ENCODE measurements at regions not wholly inside any gene's neighbourhood (a gene's known extent, or its start where the extent isn't known, plus 50 kb on each side); places are given as distances from the start of the nearest gene placed in this dataset.

DNA sequence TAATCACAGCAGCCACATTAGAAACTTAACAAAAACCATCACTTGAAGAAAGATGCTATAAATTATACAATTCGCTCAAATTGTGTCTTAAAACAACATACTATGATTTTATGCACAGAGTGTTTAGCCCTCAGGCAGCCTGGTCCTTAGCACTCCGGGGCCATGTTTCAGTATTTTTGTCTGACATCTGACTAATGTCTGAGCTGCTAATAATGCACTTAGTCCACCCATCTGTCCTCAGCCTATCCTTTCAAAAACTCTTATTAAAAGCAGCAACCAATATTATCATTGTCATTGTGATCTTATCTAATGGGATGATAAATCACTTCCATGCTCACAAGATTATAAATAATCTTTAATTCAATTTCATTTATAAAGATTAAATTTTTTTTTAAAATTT is 602.7 kb upstream of the FOXG1 start:
- no peak for TF ChIP-seq POLR2A (IDR thresholded peaks at IDR 0.05)
- TF ChIP-seq, protein P1, sequence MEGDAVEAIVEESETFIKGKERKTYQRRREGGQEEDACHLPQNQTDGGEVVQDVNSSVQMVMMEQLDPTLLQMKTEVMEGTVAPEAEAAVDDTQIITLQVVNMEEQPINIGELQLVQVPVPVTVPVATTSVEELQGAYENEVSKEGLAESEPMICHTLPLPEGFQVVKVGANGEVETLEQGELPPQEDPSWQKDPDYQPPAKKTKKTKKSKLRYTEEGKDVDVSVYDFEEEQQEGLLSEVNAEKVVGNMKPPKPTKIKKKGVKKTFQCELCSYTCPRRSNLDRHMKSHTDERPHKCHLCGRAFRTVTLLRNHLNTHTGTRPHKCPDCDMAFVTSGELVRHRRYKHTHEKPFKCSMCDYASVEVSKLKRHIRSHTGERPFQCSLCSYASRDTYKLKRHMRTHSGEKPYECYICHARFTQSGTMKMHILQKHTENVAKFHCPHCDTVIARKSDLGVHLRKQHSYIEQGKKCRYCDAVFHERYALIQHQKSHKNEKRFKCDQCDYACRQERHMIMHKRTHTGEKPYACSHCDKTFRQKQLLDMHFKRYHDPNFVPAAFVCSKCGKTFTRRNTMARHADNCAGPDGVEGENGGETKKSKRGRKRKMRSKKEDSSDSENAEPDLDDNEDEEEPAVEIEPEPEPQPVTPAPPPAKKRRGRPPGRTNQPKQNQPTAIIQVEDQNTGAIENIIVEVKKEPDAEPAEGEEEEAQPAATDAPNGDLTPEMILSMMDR (IDR thresholded peaks at IDR 0.05) = no peak

Measured in heart left ventricle (tissue), 13 donors.